C4-2B (cell line): ENCODE measurements at regions not wholly inside any gene's neighbourhood (a gene's known extent, or its start where the extent isn't known, plus 50 kb on each side); places are given as distances from the start of the nearest gene placed in this dataset.
A peak's percentile ranks its signal among the peaks of the same experiment; 100 is the strongest.
"Not testable (repeated sequence)": the region's sequence is repeated elsewhere in the genome, so short reads cannot be mapped to it uniquely, and the experiment has no call there.

Source experiments
- H3K27ac ChIP-seq: fragments of 450-650 bp; 2 replicates; pipeline ENCODE4 v1.5.1; 2017
- TF ChIP-seq, protein P1 (sequence below): fragments of 450-650 bp; conservative IDR thresholded peaks from 2 replicates; pipeline ENCODE4 v1.5.1; 2017; ENCODE audit warnings: mild to moderate bottlenecking

DNA sequence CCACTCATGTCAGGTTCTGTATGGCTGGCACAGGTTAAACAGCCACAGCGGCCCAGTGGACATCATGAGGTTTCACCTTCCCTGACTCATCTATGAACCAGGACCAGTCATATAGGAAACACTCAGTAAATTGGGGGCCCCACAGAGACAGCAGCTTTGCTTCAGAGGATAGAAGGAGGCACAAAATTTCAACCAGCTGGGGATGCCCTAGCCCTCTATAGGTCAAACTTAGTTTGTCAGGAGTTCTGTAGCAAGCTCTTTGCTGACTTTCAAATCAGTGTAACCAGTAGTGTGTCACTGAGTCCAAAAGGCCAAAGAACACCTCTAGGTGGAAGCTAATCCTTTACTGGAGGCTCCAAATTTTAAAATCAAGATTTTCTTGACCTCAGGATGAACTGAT is 4157.8 kb upstream of the TPTE start:
- H3K27ac ChIP-seq, result not testable (repeated sequence)

DNA sequence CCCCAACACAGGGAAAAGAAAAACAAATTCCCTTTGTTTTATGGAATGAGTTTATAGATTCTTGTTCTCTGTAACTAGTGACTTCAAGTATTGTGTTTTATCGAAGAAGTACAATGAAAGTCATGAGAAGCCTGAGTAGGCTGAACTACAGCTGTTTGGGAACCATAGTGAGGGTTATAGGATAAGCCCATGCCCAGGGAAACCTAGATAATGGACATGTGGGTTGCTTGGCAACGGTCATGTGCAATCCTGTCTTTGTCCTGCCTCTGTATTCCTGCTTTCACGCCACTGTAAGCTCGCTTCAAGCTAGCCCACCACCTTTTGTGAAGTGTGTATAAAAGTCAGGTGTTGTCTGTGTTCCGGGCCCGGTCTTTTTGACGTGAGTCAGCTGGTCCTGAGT is 4152.6 kb upstream of the TPTE start:
- not testable (repeated sequence) for H3K27ac ChIP-seq

DNA sequence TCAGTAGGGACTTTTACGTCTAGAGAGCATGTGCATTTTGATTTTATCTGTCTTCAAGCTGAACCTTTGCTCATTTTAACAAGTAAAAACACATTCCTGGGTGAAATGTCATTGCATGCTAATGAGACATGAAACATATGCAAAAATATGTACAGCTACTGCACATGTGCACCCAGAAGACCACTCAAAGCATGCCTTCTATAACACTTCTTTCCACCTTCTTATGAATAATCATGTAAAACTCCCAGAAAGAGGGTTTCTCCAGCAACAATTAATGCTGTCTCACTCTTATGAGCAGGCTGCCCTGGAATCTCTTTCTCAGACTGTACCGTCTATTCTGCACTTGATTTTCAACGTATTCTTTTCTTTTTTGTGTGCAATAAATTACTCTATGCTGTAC is 4148.1 kb upstream of the TPTE start:
- H3K27ac ChIP-seq, result not testable (repeated sequence)

DNA sequence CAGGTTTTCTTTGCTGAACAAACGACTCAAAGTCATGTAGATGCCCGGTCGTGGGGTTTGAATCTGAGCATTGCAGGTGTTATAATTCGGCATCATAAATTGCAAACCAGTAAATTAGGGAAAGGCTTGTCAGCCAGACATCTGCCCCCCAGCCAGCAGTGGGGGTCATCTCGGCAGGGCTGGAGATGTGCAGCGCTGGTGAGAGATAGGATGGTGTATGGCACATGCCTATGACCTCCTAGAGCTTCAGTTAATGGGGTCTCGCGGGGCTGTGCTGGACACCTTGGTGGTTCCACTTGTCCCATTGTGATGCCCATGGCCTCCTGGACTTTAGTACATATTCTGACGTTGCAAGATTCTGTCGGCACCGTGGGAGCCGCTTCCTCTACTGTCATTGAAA is 4147.2 kb upstream of the TPTE start:
- TF ChIP-seq, protein P1, sequence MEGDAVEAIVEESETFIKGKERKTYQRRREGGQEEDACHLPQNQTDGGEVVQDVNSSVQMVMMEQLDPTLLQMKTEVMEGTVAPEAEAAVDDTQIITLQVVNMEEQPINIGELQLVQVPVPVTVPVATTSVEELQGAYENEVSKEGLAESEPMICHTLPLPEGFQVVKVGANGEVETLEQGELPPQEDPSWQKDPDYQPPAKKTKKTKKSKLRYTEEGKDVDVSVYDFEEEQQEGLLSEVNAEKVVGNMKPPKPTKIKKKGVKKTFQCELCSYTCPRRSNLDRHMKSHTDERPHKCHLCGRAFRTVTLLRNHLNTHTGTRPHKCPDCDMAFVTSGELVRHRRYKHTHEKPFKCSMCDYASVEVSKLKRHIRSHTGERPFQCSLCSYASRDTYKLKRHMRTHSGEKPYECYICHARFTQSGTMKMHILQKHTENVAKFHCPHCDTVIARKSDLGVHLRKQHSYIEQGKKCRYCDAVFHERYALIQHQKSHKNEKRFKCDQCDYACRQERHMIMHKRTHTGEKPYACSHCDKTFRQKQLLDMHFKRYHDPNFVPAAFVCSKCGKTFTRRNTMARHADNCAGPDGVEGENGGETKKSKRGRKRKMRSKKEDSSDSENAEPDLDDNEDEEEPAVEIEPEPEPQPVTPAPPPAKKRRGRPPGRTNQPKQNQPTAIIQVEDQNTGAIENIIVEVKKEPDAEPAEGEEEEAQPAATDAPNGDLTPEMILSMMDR, result peak; percentile 12; the same call in 1 of the 2 replicates
- H3K27ac ChIP-seq, result not testable (repeated sequence)

DNA sequence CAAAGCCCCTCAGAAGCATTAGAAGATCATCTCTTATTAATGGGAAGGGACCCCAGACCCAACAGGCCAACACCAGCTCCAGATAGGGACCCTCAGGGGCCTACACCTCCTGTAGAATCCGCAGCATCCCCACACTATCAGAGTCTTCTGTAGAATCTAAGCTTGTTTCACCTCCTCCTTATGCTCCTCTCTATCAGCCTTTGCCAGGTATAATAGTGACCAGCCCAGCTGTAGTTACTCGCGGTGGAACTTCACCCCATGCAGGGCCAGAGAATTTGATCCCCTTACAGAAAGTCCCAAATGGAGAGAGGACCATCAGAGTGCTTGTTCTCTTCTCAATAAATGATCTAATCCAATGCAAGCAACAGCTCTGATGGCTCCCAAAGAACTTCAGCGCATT is 4146.5 kb upstream of the TPTE start:
- not testable (repeated sequence) for H3K27ac ChIP-seq

DNA sequence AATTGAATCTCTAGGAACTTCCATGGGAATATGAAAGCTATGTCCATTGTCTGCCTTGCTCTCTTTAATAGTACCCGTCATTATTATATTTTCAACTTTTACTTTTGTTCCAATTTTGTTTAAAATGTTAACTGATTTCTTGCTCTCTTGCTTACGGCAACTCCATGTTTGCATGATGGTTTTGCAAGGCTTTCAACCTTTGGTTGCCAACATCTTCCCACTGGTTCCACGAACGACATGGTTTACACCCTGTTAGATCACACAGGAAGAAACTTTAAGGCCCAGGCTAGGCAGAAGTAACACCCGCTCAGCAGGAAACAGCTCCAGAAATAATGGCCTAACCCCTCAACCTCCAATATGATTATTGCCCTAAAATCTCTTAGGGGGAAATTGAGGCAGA is 4145.6 kb upstream of the TPTE start:
- H3K27ac ChIP-seq, result not testable (repeated sequence)

DNA sequence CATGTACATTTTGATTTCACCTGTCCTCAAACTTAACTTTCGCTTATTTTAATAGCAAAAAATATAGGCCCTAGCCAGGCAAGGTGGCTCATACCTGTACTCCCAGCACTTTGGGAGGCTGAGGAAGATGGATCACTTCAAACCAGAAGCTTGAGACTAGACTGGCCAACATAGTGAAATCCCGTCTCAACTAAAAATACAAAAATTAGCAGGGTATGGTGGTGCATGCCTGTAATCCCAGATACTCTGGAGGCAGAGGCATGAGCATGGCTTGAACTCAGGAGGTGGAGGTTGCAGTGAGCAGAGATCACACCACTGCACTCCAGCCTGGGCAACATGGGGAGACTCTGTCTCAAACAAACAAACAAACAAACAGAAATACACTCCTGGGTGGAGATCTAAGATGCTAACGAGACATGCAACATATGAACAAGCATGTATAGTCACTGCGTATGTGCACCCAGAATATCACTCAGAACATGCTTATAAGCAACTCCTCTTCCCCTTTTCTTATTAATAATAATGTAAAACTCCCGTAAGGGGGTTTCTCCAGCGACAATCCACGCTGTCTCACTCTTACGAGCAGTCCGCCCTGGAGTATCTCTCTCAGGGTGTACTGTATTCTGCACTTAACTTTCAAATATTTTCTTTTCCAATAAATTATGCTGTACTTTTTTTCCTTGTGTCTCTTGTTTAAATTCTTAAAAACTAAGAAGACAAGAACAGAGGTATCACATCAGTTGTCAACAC is 4144.9 kb upstream of the TPTE start:
- not testable (repeated sequence) for H3K27ac ChIP-seq
